GM12873 (cell line): ENCODE measurements at regions not wholly inside any gene's neighbourhood (a gene's known extent, or its start where the extent isn't known, plus 50 kb on each side); places are given as distances from the start of the nearest gene placed in this dataset.
A peak's percentile ranks its signal among the peaks of the same experiment; 100 is the strongest.

ENCODE experiments used
- TF ChIP-seq, protein P1 (sequence below): IDR thresholded peaks from 2 replicates; pipeline ENCODE4 v1.5.1; 2012; ENCODE audit warnings: low read depth, mild to moderate bottlenecking, moderate library complexity, low read length, control low read depth; ENCODE audit not compliant: insufficient read depth; ENCODE audit errors: missing control alignments

DNA sequence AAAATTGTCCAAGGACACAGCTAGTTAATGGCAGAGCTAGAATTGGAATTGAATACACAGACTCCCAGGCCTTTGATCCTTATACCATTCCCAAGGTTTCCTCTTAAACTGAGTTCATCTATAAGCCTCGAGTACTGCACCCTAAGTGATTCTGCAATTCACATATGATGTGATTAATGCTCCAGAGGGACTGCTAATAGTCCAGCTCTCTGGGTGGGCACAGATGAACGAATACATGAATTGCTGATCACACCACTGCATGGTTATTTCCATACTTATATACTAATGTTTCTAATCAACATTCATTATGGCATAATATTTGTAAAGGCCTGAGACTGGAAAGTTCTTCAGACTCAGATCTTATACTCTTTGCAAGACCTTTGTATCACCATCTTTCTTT lies 101.8 kb downstream of the NUFIP1 start:
- TF ChIP-seq, protein P1, sequence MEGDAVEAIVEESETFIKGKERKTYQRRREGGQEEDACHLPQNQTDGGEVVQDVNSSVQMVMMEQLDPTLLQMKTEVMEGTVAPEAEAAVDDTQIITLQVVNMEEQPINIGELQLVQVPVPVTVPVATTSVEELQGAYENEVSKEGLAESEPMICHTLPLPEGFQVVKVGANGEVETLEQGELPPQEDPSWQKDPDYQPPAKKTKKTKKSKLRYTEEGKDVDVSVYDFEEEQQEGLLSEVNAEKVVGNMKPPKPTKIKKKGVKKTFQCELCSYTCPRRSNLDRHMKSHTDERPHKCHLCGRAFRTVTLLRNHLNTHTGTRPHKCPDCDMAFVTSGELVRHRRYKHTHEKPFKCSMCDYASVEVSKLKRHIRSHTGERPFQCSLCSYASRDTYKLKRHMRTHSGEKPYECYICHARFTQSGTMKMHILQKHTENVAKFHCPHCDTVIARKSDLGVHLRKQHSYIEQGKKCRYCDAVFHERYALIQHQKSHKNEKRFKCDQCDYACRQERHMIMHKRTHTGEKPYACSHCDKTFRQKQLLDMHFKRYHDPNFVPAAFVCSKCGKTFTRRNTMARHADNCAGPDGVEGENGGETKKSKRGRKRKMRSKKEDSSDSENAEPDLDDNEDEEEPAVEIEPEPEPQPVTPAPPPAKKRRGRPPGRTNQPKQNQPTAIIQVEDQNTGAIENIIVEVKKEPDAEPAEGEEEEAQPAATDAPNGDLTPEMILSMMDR: no peak

- TF ChIP-seq, protein P1: no peak
These were observed 105.1 kb downstream of the NUFIP1 start for GRCh38 chr13:44884076-44884729.

GRCh38 chr13:44879452-44880058 lies 109.7 kb downstream of the NUFIP1 start:
- TF ChIP-seq, protein P1: peak; percentile 70

- TF ChIP-seq, protein P1: peak; percentile 54
These were observed 112.4 kb downstream of the NUFIP1 start for GRCh38 chr13:44876782-44877324.

GRCh38 chr13:44874886-44875630 lies 114.2 kb downstream of the NUFIP1 start:
- TF ChIP-seq, protein P1: no peak

- TF ChIP-seq, protein P1: no peak
These were observed 115.1 kb downstream of the NUFIP1 start for GRCh38 chr13:44874176-44874575.

GRCh38 chr13:44873461-44873860 lies 115.8 kb downstream of the NUFIP1 start:
- TF ChIP-seq, protein P1: no peak
